T-helper 2 cell (primary cell): ENCODE measurements at regions not wholly inside any gene's neighbourhood (a gene's known extent, or its start where the extent isn't known, plus 50 kb on each side); places are given as distances from the start of the nearest gene placed in this dataset.

Experiments
- DNase-seq, 5 experiments: peaks; one replicate each; pipeline versions ENCODE4 v3.0.0 to v3.0.0-alpha.2; 2012 to 2022

GRCh38 chr4:62204136-62204535 is 1004.0 kb downstream of the ADGRL3 start:
- DNase-seq: no peak

DNA sequence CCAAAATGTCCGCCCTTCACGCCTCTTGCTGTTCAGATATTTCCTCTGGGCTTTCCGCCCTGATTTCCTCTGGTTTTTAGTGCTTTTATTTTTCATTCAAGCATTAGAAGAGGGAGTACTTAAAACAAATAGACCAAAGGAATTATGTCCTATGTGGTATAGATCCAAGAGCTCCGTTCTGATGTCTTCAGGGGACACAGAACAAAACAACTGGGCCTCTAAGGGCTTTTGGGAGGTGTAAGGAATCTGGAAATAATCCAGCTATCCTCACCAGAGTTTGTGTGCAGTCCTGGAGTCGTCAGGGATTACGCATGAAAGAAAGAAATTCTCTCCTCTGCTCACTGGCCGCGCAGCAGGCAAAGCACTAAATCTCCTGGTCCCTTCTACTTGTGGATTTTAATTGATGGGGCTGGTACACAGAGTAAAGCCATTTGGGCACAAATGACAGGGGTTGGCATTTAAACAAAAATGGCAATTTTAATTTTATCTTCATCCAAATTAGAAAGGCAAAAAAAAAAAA is 999.2 kb downstream of the ADGRL3 start:
- DNase-seq: no peak

- DNase-seq: no peak
These were observed 996.2 kb downstream of the ADGRL3 start for GRCh38 chr4:62196338-62196737.

DNA sequence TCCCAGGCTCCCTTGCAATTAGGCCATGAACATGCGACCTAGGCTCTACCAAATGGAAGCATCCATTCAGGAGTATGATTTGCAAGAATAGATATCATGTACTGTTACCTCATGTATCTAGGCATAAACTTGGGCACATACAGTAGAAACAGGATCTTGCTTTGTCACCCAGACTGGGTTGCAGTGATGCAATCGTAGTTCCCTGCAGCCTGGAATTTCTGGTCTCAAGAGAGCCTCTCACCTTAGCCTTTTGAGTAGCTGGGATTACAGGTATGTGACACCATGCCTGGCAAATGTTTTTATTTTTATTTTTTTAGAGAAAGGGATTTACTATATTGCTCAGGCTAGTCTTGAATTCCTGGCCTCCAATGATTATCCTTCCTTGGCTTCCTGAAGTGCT is 994.2 kb downstream of the ADGRL3 start:
- DNase-seq: no peak

GRCh38 chr4:62193761-62194160 is 993.6 kb downstream of the ADGRL3 start:
- DNase-seq: no peak

DNA sequence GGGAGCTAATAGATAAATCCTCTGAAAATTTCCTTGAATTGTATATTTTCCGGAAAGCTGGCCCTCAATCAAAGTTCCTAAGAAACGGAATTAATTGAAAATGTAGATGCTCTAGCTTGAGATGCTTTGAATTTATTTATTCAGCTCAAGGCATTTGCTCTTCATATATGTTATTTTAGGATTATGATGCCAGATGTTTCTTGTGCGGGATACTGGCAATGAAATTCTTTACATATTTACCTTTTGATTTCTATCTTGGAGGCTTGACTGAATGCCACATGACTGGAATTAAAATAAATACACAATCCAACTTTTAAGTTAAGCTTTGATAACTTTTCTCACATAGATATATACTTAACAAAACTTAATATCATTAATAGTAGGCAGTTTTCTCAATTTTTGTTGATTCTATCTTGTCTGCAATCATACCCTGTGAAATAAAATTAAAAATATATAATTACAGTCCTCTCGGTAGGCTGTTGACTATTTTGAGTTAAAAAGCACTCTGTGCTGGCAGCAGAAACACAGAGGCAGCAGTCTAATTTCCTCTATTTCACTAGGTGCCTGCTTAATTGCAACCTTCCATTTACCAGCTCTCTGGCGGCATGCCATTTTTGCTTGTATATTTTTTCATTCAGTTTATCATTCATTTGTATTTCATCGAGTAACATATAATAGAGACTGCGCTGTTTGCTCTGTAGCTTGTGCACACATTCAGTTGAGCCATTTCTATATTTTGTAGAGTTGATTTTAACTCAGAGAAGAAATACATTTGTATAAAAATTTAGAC is 991.5 kb downstream of the ADGRL3 start:
- no peak for DNase-seq

- DNase-seq: no peak
These were observed 970.1 kb downstream of the ADGRL3 start for GRCh38 chr4:62170235-62170634.

DNA sequence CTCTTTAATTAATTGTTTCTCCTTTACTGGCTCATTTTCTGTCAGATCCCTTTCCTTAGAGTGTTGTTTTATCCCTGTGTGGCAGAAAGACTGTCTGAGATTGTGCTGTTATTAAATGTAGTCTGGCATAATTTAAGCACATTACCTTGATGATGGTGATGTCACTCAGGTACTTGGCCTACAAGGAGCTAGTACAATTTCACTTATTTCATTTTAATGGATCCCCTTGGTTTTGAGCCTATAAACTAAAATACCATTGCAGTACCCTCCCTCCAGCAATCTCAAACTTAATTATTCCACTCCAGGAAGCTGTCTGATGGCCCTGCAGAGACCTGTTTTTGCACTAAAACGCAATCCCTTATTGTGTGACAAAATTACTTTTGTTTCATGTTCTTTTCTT is 968.6 kb downstream of the ADGRL3 start:
- no peak for DNase-seq

- DNase-seq: no peak
These were observed 962.5 kb downstream of the ADGRL3 start for GRCh38 chr4:62162606-62163005.

GRCh38 chr4:62161446-62161845 is 961.3 kb downstream of the ADGRL3 start:
- DNase-seq: no peak

DNA sequence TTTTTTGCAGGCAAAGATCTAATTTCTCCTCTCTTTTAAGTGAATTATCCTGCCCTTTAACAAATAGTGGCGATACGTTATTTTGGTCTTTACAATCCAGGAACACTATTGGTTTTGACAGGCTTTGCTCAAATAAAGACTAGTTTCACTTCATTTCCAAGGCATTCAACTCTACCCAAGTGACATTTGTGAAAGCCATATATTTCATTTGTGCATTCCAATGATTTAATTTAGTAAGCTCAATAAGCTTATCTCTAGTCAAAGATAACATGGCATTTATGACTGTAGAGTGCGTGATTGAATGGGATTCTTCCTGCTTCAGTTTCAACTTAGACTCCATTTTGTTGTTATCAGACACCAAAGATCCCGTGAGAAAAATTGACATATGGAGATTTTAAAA is 959.8 kb downstream of the ADGRL3 start:
- DNase-seq: no peak

DNA sequence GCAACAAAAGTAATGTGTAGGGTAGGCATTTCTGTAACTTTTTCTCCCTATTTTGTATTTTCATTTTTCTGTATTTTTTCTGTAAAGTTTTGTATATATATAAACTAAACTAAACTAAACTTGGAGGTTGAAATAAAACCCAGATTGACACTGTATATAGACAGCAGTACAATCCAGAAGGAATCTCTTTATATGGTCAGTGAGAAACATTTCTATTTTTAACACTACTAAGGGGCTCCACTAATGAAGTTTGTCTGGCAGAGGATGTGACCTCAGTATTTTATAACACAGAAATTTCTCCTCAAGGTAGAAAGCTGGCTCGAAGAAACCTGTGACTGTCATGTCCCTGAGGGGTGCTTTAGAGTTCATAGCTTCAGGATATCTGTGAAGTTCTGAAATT is 959.2 kb downstream of the ADGRL3 start:
- DNase-seq: no peak

DNA sequence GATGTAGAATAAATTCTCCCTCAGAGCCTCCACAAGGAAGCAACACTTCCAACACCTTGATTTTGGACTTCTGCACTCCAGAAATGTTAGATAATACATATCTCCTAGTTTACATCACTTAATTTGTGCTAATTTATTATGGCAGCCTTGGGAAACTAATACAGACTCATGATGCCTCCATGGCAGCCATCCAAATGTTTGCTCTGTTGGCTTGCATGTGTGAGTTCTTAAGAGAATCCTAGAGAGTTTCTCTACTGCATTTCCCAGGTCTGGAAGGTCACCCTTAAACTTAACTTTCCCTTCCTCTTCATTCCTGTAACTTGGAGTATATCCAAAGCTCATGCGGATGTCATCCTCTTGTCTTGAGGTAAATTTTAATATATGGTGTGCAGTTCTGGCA is 956.1 kb downstream of the ADGRL3 start:
- DNase-seq: no peak

DNA sequence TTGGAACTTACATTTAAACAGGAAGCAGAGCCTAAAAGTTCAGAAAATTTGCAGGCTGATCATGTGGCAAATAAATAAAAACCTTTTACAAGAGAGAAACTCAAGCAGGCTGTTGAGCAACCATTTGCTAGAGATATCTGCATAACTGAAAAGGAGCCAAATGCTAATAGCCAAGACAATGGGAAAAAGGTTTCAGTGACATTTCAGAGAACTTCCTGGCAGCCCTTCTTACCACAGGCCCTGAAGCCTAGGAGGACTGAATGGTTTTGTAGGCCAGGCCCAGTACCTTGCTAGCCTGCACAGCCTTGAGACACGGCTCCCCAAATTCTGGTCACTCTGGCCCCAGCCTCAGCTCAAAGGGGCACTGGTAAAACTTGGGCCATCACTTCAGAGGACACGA is 945.1 kb downstream of the ADGRL3 start:
- no peak for DNase-seq

DNA sequence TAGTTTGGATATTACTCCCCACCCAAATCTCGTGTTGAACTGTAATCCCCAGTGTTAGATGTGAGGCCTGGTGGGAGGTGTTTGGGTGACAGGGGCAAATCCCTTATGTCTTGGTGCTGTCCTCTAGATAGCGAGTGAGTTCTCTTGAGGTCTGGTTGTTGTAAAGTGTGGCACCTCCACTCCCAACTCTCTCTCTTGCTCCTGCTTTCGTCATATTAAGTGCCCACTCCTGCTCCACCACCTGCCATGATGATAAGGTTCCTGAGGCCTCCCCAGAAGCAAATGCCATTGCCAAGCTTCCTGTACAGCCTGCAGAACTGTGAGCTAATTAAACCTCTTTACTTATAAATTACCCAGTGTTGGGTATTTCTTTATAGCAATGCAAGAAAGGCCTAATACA is 944.3 kb downstream of the ADGRL3 start:
- DNase-seq: no peak

DNA sequence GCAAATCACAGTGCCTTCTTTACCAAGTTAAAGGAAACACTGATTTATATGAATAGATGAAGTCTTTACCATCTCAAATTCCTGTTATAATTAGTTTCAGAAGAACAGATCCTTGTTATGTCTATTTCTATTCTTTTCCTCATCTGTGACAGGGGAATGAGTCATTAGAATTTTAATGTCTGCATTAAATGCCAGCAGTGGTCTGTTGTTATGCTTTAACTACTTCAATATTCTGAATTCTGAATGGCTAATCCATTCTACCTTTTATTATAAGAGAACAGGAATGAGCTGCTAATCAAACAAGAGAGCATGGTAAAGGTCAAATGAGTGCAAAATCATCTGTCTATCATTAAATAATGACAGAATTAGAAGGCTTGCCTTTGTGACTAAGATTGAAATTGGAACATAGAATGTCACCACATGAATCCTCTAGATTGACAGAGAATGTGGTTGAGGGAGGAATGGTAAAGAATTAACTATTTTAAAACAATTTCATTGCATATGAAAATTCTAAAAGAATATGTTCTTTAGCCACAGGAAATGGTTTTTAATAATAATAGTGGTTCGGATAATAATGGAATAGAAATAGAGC is 935.5 kb downstream of the ADGRL3 start:
- DNase-seq: no peak

GRCh38 chr4:62133977-62134376 is 933.9 kb downstream of the ADGRL3 start:
- DNase-seq: no peak

DNA sequence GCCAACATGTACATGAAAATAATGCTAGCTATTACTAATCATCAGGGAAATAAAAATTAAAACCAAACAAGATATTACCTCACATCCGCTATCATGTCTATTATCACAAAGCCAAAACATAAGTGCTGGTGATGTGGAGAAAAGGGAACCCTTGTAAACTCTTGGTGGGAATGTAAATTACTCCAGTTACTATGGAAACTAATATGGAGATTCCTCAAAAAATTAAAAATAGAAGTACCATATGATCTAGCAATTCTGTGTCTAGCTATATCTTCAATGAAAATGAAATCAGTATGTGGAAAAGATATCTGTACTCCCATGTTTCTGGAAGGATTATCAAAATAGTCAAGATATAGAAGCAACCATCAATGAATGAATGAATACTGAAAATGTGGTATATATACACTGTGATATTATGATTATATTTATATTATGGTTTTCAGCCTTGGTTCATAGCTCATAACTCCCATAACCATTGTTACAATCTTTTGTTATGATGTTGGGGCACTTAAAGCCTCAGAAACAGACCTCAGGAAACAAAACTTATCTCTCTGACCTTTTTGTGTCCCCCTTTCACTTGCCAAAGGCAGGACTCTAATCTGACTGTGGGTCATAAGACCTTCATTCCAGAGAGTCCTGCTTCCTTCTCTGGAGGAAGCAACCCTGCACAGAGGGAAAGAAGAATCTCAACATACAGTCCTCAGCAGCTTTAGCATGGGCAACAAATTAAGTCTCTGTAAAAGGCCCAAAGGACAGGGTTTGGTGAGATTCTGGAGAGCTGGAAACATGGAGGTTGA is 933.2 kb downstream of the ADGRL3 start:
- no peak for DNase-seq

GRCh38 chr4:62131049-62131448 is 930.9 kb downstream of the ADGRL3 start:
- no peak for DNase-seq

GRCh38 chr4:62130637-62131036 is 930.5 kb downstream of the ADGRL3 start:
- DNase-seq: no peak

- DNase-seq: no peak
These were observed 930.1 kb downstream of the ADGRL3 start for GRCh38 chr4:62130230-62130629.
